ENCODE measurements at regions not wholly inside any gene's neighbourhood (a gene's known extent, or its start where the extent isn't known, plus 50 kb on each side); places are given as distances from the start of the nearest gene placed in this dataset.
A peak's percentile ranks its signal among the peaks of the same experiment; 100 is the strongest.
"Not testable (repeated sequence)": the region's sequence is repeated elsewhere in the genome, so short reads cannot be mapped to it uniquely, and the experiment has no call there.

DNA sequence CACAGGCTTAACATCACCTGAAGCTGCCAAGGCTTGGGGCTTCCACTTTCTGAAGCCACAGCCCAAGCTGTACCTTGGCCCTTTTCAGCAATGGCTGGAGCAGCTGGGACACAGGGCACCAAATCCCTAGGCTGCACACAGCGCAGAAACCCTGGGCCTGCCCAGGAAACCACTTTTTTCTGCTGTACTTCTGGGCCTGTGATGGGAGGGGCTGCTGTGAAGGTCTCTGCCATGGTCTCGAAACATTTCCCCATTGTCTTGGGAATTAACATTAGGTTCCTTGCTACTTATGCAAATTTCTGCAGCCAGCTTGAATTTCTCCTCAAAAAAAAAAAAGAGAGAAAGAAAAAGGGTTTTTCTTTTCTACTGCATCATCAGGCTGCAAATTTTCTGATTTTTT is 219.1 kb downstream of the RPL10L start:
- Histone ChIP-seq H3K9me3 (ENCODE audit: control insufficient read depth, low read depth, low read length) (no peaks in the 10 kb centered on the region), H3K27me3 (ENCODE audit: control insufficient read depth, insufficient read depth, low read length) (no peaks in the 10 kb centered on the region), H3K36me3 (ENCODE audit: control insufficient read depth, low read depth, low read length) (no peaks in the 10 kb centered on the region), H3K4me3 (ENCODE audit: low read length) (no peak overlapping the region), H3K4me1 (ENCODE audit: control insufficient read depth, low read depth, low read length) (peaks cover 14% of the 10 kb centered on the region), H3K9ac (ENCODE audit: low read length) (no peak overlapping the region), H3K27ac (ENCODE audit: low read length) (no peak overlapping the region)

DNA sequence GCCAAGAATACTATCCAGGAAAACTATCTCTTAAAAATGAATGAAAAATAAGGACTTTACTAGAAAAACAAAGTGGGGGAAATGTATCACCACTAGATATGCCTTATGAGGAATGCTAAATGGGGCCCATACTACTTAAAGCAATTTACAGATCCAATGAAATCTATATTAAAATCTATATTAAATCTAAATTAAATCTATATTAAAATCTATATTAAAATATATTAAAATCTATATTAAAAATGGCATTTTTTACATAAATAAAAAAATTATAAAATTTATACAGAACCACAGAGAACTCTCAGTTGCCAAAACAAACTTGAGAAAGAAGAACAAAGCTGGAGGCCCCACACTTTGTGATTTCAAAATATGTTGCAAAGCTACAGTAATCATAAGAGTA is 234.5 kb downstream of the RPL10L start:
- no peaks in the 10 kb centered on the region for H3K4me1 ChIP-seq (ENCODE audit: control insufficient read depth, low read depth, low read length)
- no peaks in the 10 kb centered on the region for H3K36me3 ChIP-seq (ENCODE audit: control insufficient read depth, low read depth, low read length)
- H3K9me3 ChIP-seq (ENCODE audit: control insufficient read depth, low read depth, low read length): no peaks in the 10 kb centered on the region
- no peak overlapping the region for H3K4me3 ChIP-seq (ENCODE audit: low read length)
- H3K27ac ChIP-seq (ENCODE audit: low read length): no peak overlapping the region
- H3K9ac ChIP-seq (ENCODE audit: low read length): no peak overlapping the region
- no peaks in the 10 kb centered on the region for H3K27me3 ChIP-seq (ENCODE audit: control insufficient read depth, insufficient read depth, low read length)

DNA sequence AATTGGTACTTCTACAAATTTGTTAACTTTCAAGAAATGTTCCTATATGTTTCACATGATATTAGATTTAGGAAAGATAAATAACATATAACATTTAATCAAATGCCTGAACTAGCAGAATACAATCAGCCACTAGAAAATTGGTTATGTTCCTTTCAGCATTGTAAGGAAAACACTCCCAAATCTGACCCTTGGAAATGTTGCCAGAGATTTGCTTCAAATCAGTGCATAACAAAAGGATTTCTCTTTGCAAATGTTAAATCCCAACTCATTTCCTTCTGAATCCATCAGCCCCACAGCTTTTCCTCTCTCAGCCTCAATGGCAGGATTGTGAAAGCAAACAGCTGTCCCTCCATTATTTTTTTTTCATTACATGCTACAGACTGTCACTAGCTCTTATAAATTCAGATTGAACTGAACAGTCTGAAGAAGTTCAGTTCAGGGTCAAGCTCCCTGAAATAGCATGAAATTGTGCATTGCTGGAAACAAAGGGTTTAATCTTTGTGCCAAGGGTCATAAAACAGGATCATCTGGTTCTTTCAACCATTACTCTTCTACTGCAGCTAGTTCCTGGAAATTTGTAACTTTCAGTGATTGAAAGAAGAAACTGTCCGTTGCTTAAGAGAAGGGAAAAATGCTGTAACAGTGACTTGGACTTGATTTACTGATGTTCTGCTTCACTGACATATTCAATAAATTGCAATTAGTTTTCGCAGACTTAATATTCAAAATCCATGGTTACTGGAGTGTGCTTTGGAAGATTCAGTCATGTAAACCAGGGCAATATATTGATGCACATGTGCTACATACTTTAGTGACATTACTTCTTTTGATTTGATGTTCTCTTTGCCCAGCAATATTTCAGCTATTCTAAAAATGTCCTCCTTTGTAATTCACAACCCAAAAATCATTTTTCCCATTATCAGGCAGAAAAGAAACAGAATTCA is 246.4 kb downstream of the RPL10L start:
- H3K36me3 ChIP-seq (ENCODE audit: control insufficient read depth, low read depth, low read length): no peaks in the 10 kb centered on the region
- peak overlapping the region; percentile 5 for H3K27ac ChIP-seq (ENCODE audit: low read length)
- no peaks in the 10 kb centered on the region for H3K9me3 ChIP-seq (ENCODE audit: control insufficient read depth, low read depth, low read length)
- H3K4me1 ChIP-seq (ENCODE audit: control insufficient read depth, low read depth, low read length): peaks cover 47% of the 10 kb centered on the region
- H3K9ac ChIP-seq (ENCODE audit: low read length): no peak overlapping the region
- no peak overlapping the region for H3K4me3 ChIP-seq (ENCODE audit: low read length)
- no peaks in the 10 kb centered on the region for H3K27me3 ChIP-seq (ENCODE audit: control insufficient read depth, insufficient read depth, low read length)

DNA sequence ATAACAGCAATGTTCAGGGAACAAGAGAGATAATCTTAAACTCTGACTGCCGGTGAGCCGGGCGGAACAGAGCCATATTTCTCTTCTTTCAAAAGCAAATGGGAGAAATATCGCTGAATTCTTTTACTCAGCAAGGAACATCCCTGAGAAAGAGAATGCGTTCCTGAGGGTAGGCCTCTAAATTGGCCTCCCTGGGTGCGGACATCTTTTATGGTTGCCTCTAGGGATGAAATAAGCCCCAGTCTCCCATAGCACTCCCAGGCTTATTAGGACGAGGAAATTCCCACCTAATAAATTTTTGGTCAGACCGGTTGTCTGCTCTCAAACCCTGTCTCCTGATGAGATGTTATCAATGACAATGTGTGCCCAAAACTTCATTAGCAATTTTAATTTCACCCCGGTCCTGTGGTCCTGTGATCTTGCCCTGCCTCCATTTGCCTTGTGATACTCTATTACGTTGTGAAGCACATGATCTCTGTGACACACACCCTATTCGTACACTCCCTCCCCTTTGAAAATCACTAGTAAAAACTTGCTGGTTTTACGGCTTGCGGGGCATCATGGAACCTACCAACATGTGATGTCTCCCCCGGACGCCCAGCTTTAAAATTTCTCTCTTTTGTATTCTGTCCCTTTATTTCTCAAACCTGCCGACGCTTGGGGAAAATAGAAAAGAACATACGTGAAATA is 249.4 kb downstream of the RPL10L start:
- not testable (repeated sequence) for H3K4me3 ChIP-seq (ENCODE audit: low read length); H3K27ac ChIP-seq (ENCODE audit: low read length); H3K27me3 ChIP-seq (ENCODE audit: control insufficient read depth, insufficient read depth, low read length); H3K9ac ChIP-seq (ENCODE audit: low read length); H3K36me3 ChIP-seq (ENCODE audit: control insufficient read depth, low read depth, low read length); H3K9me3 ChIP-seq (ENCODE audit: control insufficient read depth, low read depth, low read length)
- peaks cover 43% of the 10 kb centered on the region for H3K4me1 ChIP-seq (ENCODE audit: control insufficient read depth, low read depth, low read length)

DNA sequence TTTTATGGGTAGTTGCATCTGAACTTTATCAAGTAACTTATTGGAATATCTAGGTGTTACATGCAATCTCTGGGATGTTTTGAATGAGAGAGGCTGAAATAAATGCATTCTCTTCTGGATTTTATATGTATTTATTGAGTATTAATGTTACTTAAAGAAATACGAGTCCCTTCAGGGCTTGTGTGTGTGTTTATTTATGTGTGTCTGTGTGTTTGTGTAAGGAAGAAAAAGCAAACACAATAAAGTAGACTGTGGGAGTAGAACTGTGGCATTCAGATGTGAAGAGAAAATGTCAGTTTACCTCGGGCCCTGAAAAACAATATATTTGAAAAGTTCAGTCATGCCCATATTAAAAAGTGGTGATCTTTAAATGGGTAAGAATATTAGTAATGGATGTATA is 250.5 kb downstream of the RPL10L start:
- Histone ChIP-seq H3K9me3 (ENCODE audit: control insufficient read depth, low read depth, low read length) (no peaks in the 10 kb centered on the region), H3K27me3 (ENCODE audit: control insufficient read depth, insufficient read depth, low read length) (no peaks in the 10 kb centered on the region), H3K27ac (ENCODE audit: low read length) (no peak overlapping the region)

DNA sequence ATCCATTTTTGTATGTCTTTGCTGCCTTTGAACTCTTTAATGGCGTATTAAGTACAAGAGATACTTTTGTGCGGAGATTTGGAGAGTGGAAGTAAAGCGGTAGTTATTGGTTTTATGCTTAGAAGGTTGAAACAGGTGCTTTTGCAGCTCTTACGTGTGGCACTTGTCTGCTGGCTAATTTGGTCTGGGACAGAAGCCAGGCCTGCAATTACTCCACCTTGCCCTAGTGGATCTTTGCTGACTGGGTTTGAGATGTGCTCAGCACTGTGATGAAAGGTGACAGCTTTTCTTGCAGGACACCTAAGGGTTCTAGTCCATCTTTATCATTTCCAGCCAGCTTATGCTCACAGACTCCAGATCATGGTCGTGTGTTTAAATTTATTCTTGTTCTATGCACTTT is 252.5 kb downstream of the RPL10L start:
- no peak overlapping the region for H3K9ac ChIP-seq (ENCODE audit: low read length)
- no peak overlapping the region for H3K4me3 ChIP-seq (ENCODE audit: low read length)
- H3K27me3 ChIP-seq (ENCODE audit: control insufficient read depth, insufficient read depth, low read length): no peaks in the 10 kb centered on the region
- no peak overlapping the region for H3K27ac ChIP-seq (ENCODE audit: low read length)
- H3K9me3 ChIP-seq (ENCODE audit: control insufficient read depth, low read depth, low read length): no peaks in the 10 kb centered on the region
- H3K36me3 ChIP-seq (ENCODE audit: control insufficient read depth, low read depth, low read length): no peaks in the 10 kb centered on the region
- peaks cover 19% of the 10 kb centered on the region for H3K4me1 ChIP-seq (ENCODE audit: control insufficient read depth, low read depth, low read length)

More for the DNA sequence above, 250.5 kb downstream of the RPL10L start:
- H3K36me3 ChIP-seq (ENCODE audit: control insufficient read depth, low read depth, low read length): no peaks in the 10 kb centered on the region
- peaks cover 37% of the 10 kb centered on the region for H3K4me1 ChIP-seq (ENCODE audit: control insufficient read depth, low read depth, low read length)
- H3K9ac ChIP-seq (ENCODE audit: low read length): no peak overlapping the region
- H3K4me3 ChIP-seq (ENCODE audit: low read length): no peak overlapping the region

DNA sequence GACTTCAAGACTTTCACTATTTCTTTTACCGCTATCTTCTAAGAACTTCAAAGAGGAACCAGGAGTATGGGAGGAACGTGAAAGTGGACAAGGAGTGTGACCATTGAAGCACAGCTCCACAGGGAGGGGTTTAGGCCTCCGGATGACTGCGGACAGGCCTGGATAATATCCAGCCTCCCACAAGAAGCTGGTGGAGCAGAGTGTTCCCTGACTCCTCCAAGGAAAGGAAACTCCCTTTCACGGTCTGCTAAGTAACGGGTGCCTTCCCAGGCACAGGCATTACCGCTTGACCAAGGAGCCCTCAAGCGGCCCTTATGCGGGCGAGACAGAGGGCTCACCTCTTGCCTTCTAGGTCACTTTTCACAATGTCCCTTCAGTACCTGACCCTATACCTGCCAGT is 267.0 kb downstream of the RPL10L start:
- no peak overlapping the region for H3K9ac ChIP-seq (ENCODE audit: low read length)
- H3K36me3 ChIP-seq (ENCODE audit: control insufficient read depth, low read depth, low read length): no peaks in the 10 kb centered on the region

DNA sequence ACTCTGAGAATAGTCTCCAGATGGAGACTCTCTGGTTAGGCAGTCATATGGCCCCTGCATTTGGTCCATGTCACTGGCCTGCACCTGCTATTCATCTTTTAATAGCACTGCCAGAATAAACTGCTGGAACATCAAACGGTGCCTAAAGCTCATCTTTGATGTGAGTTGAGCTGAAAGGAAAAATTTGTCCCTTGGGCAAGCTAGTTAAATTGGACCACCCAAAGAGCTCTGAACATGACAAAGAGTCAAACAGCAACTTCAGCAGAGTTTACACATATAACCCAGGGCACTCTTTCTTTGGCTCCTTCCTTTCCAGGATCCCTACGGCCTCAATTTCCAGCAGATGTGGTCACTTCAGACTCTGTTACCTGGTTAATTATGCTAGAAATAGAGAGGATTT is 269.9 kb downstream of the RPL10L start:
- Histone ChIP-seq H3K27ac (ENCODE audit: low read length) (no peak overlapping the region), H3K9ac (ENCODE audit: low read length) (no peak overlapping the region), H3K27me3 (ENCODE audit: control insufficient read depth, insufficient read depth, low read length) (no peaks in the 10 kb centered on the region)

More for the DNA sequence above, 267.0 kb downstream of the RPL10L start:
- Histone ChIP-seq H3K27me3 (ENCODE audit: control insufficient read depth, insufficient read depth, low read length) (no peaks in the 10 kb centered on the region), H3K9me3 (ENCODE audit: control insufficient read depth, low read depth, low read length) (no peaks in the 10 kb centered on the region), H3K4me1 (ENCODE audit: control insufficient read depth, low read depth, low read length) (peaks cover 11% of the 10 kb centered on the region), H3K4me3 (ENCODE audit: low read length) (no peak overlapping the region), H3K27ac (ENCODE audit: low read length) (no peak overlapping the region)

DNA sequence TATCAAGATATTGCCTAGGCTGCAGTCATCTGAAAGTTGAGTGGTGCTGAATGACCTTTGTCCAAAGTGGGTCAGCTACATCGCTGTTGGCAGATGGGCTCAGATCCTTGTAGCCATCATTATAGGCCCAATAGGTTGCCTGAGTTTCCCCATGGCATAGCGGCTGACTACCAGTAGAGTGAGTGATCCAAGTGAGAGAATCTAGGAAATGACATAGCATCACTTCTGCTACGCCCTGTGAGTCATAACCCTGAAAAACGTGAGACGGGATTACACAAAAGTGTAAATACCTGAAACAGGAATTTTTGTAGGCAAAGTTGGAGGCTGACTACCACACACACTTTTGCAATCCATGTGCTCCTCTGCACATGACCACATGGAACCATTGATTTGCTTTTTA is 273.3 kb downstream of the RPL10L start:
- no peak overlapping the region for H3K9ac ChIP-seq (ENCODE audit: low read length)
- no peaks in the 10 kb centered on the region for H3K36me3 ChIP-seq (ENCODE audit: control insufficient read depth, low read depth, low read length)
- no peak overlapping the region for H3K27ac ChIP-seq (ENCODE audit: low read length)

More for the DNA sequence above, 269.9 kb downstream of the RPL10L start:
- no peak overlapping the region for H3K4me3 ChIP-seq (ENCODE audit: low read length)
- peaks cover 11% of the 10 kb centered on the region for H3K4me1 ChIP-seq (ENCODE audit: control insufficient read depth, low read depth, low read length)
- H3K9me3 ChIP-seq (ENCODE audit: control insufficient read depth, low read depth, low read length): no peaks in the 10 kb centered on the region
- no peaks in the 10 kb centered on the region for H3K36me3 ChIP-seq (ENCODE audit: control insufficient read depth, low read depth, low read length)

DNA sequence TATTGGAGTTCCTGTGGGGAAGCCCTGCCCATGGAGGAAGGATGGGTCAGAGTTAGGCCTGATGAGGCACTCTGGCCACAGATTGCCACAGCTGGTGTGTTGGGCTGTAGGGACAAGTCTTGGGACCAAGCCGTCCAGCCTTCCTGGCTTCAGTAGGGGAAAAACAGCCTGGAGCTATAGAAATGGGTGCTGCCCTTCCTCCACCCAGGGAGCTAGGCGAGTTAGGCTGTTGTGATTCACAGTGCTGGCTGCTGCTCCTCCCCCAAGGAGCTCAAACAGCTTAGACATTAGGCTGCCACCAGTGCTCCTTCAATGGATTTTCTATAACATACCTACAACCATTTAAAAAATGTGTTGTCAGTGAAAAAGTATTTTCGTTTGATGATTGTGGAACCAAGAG is 274.3 kb downstream of the RPL10L start:
- Histone ChIP-seq H3K4me1 (ENCODE audit: control insufficient read depth, low read depth, low read length) (peaks cover 7% of the 10 kb centered on the region), H3K9me3 (ENCODE audit: control insufficient read depth, low read depth, low read length) (no peaks in the 10 kb centered on the region), H3K9ac (ENCODE audit: low read length) (no peak overlapping the region), H3K4me3 (ENCODE audit: low read length) (no peak overlapping the region), H3K36me3 (ENCODE audit: control insufficient read depth, low read depth, low read length) (no peaks in the 10 kb centered on the region), H3K27ac (ENCODE audit: low read length) (no peak overlapping the region), H3K27me3 (ENCODE audit: control insufficient read depth, insufficient read depth, low read length) (no peaks in the 10 kb centered on the region)

More for the DNA sequence above, 273.3 kb downstream of the RPL10L start:
- Histone ChIP-seq H3K27me3 (ENCODE audit: control insufficient read depth, insufficient read depth, low read length) (no peaks in the 10 kb centered on the region), H3K4me1 (ENCODE audit: control insufficient read depth, low read depth, low read length) (peaks cover 7% of the 10 kb centered on the region), H3K4me3 (ENCODE audit: low read length) (no peak overlapping the region), H3K9me3 (ENCODE audit: control insufficient read depth, low read depth, low read length) (no peaks in the 10 kb centered on the region)

DNA sequence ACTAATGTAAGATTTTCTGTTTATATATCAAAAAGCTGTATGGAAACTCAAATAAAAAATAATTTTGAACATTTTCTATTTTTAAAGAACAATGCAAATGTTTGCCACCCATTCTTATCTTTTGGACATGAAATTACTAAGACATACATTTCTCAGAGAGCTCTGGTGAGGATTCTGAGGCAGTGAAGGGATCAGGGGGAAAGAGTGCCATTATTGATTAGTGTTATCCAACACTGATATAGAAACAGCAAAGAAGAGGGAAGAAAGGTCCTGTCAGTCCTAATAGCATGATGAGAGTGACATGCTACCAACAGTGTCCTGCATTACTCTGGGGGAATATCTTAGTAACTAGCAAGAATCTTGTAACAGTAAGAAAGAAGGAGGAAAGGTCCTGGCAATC is 282.2 kb downstream of the RPL10L start:
- no peak overlapping the region for H3K27ac ChIP-seq (ENCODE audit: low read length)
- H3K36me3 ChIP-seq (ENCODE audit: control insufficient read depth, low read depth, low read length): no peaks in the 10 kb centered on the region

More for the DNA sequence above, 282.2 kb downstream of the RPL10L start:
- Histone ChIP-seq H3K4me1 (ENCODE audit: control insufficient read depth, low read depth, low read length) (no peaks in the 10 kb centered on the region), H3K9me3 (ENCODE audit: control insufficient read depth, low read depth, low read length) (no peaks in the 10 kb centered on the region), H3K4me3 (ENCODE audit: low read length) (no peak overlapping the region), H3K27me3 (ENCODE audit: control insufficient read depth, insufficient read depth, low read length) (no peaks in the 10 kb centered on the region), H3K9ac (ENCODE audit: low read length) (no peak overlapping the region)
